ENCODE measurements at regions not wholly inside any gene's neighbourhood (a gene's known extent, or its start where the extent isn't known, plus 50 kb on each side); places are given as distances from the start of the nearest gene placed in this dataset.

GRCh38 chr3:103906304-103906703 lies 1460.4 kb upstream of the ALCAM start:
- DNase-seq (ENCODE audit: extremely low spot score), result no peak
- ChIA-PET POLR2A (no interaction called here), CTCF (interaction anchor here (0.5 kb wide), 1 partner anchor 255 kb away, joined by 5 read pairs; no protein-coding TSS in a partner anchor)
- TF ChIP-seq PKNOX1 (IDR thresholded peaks at IDR 0.05), result no peak
- no peak for TF ChIP-seq CTBP1 (IDR thresholded peaks at IDR 0.05; ENCODE audit: borderline replicate concordance)

- TF ChIP-seq PKNOX1 (IDR thresholded peaks at IDR 0.05), result no peak
- no peak for TF ChIP-seq ARNT (IDR thresholded peaks at IDR 0.05)
- TF ChIP-seq SP1 (IDR thresholded peaks at IDR 0.05), result no peak
- TF ChIP-seq L3MBTL2 (conservative IDR thresholded peaks at IDR 0.05), result no peak
- TF ChIP-seq FOXA1 (IDR thresholded peaks at IDR 0.05), result no peak
- no peak for TF ChIP-seq FOXM1 (IDR thresholded peaks at IDR 0.05; ENCODE audit: borderline replicate concordance)
- TF ChIP-seq CTBP1 (IDR thresholded peaks at IDR 0.05; ENCODE audit: borderline replicate concordance), result no peak
- no peak for TF ChIP-seq ELF4 (IDR thresholded peaks at IDR 0.05)
- TF ChIP-seq ZNF384 (IDR thresholded peaks at IDR 0.05), result no peak
- no peak for TF ChIP-seq TARDBP (IDR thresholded peaks at IDR 0.05)
- no peak for TF ChIP-seq BHLHE40 (IDR thresholded peaks at IDR 0.05; ENCODE audit: borderline replicate concordance)
- TF ChIP-seq SUZ12 (IDR thresholded peaks at IDR 0.05), result no peak
- no peak for TF ChIP-seq LEF1 (IDR thresholded peaks at IDR 0.05; ENCODE audit: borderline replicate concordance)
- no peak for TF ChIP-seq HDGF (IDR thresholded peaks at IDR 0.05; ENCODE audit: borderline replicate concordance)
- no peak for TF ChIP-seq FOXK2 (IDR thresholded peaks at IDR 0.05)
- TF ChIP-seq NFRKB (IDR thresholded peaks at IDR 0.05), result no peak
- CTCF ChIA-PET, result interaction anchor here (0.5 kb wide), 1 partner anchor 254 kb away, joined by 5 read pairs; no protein-coding TSS in a partner anchor
Observed at GRCh38 chr3:103906808-103907207, 1459.9 kb upstream of the ALCAM start.

GRCh38 chr3:103907567-103907966 lies 1459.1 kb upstream of the ALCAM start:
- ChIA-PET CTCF (no interaction called here), POLR2A (no interaction called here)

More at GRCh38 chr3:103906808-103907207, 1459.9 kb upstream of the ALCAM start:
- POLR2A ChIA-PET, result no interaction called here
- DNase-seq (ENCODE audit: extremely low spot score), result no peak

GRCh38 chr3:103909395-103909794 lies 1457.3 kb upstream of the ALCAM start:
- ChIA-PET POLR2A (no interaction called here), CTCF (no interaction called here)
- no peak for DNase-seq (ENCODE audit: extremely low spot score)
- TF ChIP-seq ARNT (IDR thresholded peaks at IDR 0.05) (no peak), PKNOX1 (IDR thresholded peaks at IDR 0.05) (0 out of 2 replicates have a peak, but pooled peaks have one; percentile 13)

More at GRCh38 chr3:103907567-103907966, 1459.1 kb upstream of the ALCAM start:
- TF ChIP-seq ARNT (IDR thresholded peaks at IDR 0.05), result no peak
- TF ChIP-seq TARDBP (IDR thresholded peaks at IDR 0.05), result no peak
- TF ChIP-seq ZNF384 (IDR thresholded peaks at IDR 0.05), result no peak
- TF ChIP-seq ELF4 (IDR thresholded peaks at IDR 0.05), result no peak
- TF ChIP-seq FOXM1 (IDR thresholded peaks at IDR 0.05; ENCODE audit: borderline replicate concordance), result no peak
- no peak for TF ChIP-seq L3MBTL2 (conservative IDR thresholded peaks at IDR 0.05)
- TF ChIP-seq SP1 (IDR thresholded peaks at IDR 0.05), result no peak
- TF ChIP-seq PKNOX1 (IDR thresholded peaks at IDR 0.05), result no peak
- TF ChIP-seq BHLHE40 (IDR thresholded peaks at IDR 0.05; ENCODE audit: borderline replicate concordance), result no peak
- no peak for DNase-seq (ENCODE audit: extremely low spot score)

GRCh38 chr3:103918336-103918735 lies 1448.4 kb upstream of the ALCAM start:
- POLR2A ChIA-PET, result no interaction called here
- CTCF ChIA-PET, result no interaction called here
- DNase-seq (ENCODE audit: extremely low spot score), result peak; percentile 31
- TF ChIP-seq PKNOX1 (IDR thresholded peaks at IDR 0.05), result peak; percentile 93
- TF ChIP-seq FOXA1 (IDR thresholded peaks at IDR 0.05), result 0 out of 2 replicates have a peak, but pooled peaks have one; percentile 47
- TF ChIP-seq ARNT (IDR thresholded peaks at IDR 0.05), result 0 out of 2 replicates have a peak, but pooled peaks have one; percentile 52
- TF ChIP-seq SUZ12 (IDR thresholded peaks at IDR 0.05), result no peak
- no peak for TF ChIP-seq ELF4 (IDR thresholded peaks at IDR 0.05)
- TF ChIP-seq L3MBTL2 (conservative IDR thresholded peaks at IDR 0.05), result no peak
- peak; percentile 82 for TF ChIP-seq ZNF384 (IDR thresholded peaks at IDR 0.05)
- no peak for TF ChIP-seq HDGF (IDR thresholded peaks at IDR 0.05; ENCODE audit: borderline replicate concordance)
- peak; percentile 70; the same call in 1 of the 2 replicates for TF ChIP-seq FOXM1 (IDR thresholded peaks at IDR 0.05; ENCODE audit: borderline replicate concordance)
- TF ChIP-seq CTBP1 (IDR thresholded peaks at IDR 0.05; ENCODE audit: borderline replicate concordance), result peak; percentile 97
- no peak for TF ChIP-seq BHLHE40 (IDR thresholded peaks at IDR 0.05; ENCODE audit: borderline replicate concordance)
- TF ChIP-seq LEF1 (IDR thresholded peaks at IDR 0.05; ENCODE audit: borderline replicate concordance), result peak; percentile 87

- POLR2A ChIA-PET, result no interaction called here
- TF ChIP-seq ELF4 (IDR thresholded peaks at IDR 0.05), result no peak
- TF ChIP-seq NFRKB (IDR thresholded peaks at IDR 0.05), result no peak
- TF ChIP-seq BHLHE40 (IDR thresholded peaks at IDR 0.05; ENCODE audit: borderline replicate concordance), result no peak
- no peak for TF ChIP-seq PKNOX1 (IDR thresholded peaks at IDR 0.05)
- no peak for TF ChIP-seq FOXM1 (IDR thresholded peaks at IDR 0.05; ENCODE audit: borderline replicate concordance)
- TF ChIP-seq L3MBTL2 (conservative IDR thresholded peaks at IDR 0.05), result no peak
- TF ChIP-seq FOXK2 (IDR thresholded peaks at IDR 0.05), result no peak
- TF ChIP-seq ARNT (IDR thresholded peaks at IDR 0.05), result no peak
- no peak for TF ChIP-seq LEF1 (IDR thresholded peaks at IDR 0.05; ENCODE audit: borderline replicate concordance)
- no peak for TF ChIP-seq FOXA1 (IDR thresholded peaks at IDR 0.05)
- TF ChIP-seq CTBP1 (IDR thresholded peaks at IDR 0.05; ENCODE audit: borderline replicate concordance), result no peak
- TF ChIP-seq TARDBP (IDR thresholded peaks at IDR 0.05), result no peak
- TF ChIP-seq HDGF (IDR thresholded peaks at IDR 0.05; ENCODE audit: borderline replicate concordance), result no peak
- no peak for TF ChIP-seq SUZ12 (IDR thresholded peaks at IDR 0.05)
- TF ChIP-seq SP1 (IDR thresholded peaks at IDR 0.05), result no peak
- no peak for TF ChIP-seq ZNF384 (IDR thresholded peaks at IDR 0.05)
- DNase-seq (ENCODE audit: extremely low spot score), result no peak
- CTCF ChIA-PET, result no interaction called here
Observed at GRCh38 chr3:103919327-103919726, 1447.4 kb upstream of the ALCAM start.

Data from HEK293T (cell line).